H1 (cell line): ENCODE measurements at regions not wholly inside any gene's neighbourhood (a gene's known extent, or its start where the extent isn't known, plus 50 kb on each side); places are given as distances from the start of the nearest gene placed in this dataset.

Experiments
- CTCF ChIA-PET: fragments of 300-600 bp; sonication (Branson Sonifier 250); formaldehyde crosslinking; loops from one replicate; lab custom pipeline; 2021; ENCODE audit not compliant: partially characterized antibody; lab: Charles Lee
- POLR2A ChIA-PET: fragments of 300-600 bp; sonication (Branson Sonifier 250); formaldehyde crosslinking; loops from one replicate; lab custom pipeline; 2021; ENCODE audit warnings: inconsistent platforms; ENCODE audit not compliant: partially characterized antibody; lab: Charles Lee
- DNase-seq, 2 experiments: peaks; one replicate each; pipeline versions ENCODE4 v3.0.0 to v3.0.0-alpha.2; 2010 to 2022; ENCODE audit warnings: low spot score in 2 of 2, low read depth in 1 of 2, mixed read lengths in 1 of 2
- FAIRE-seq: peaks from 2 replicates; lab custom pipeline; 2011; peaks lifted over from hg19 to GRCh38; lab: Jason Lieb, UNC
- H2AFZ ChIP-seq: 2 replicates; pipeline ENCODE4 v1.8.1; 2012; ENCODE audit warnings: low read length, inconsistent platforms
- H2AK5ac ChIP-seq: 2 replicates; pipeline ENCODE4 v1.6.1; 2013; ENCODE audit warnings: low read depth, low read length
- H2BK120ac ChIP-seq: replicated peaks from 2 replicates; pipeline ENCODE3; 2013; ENCODE audit warnings: low read depth, low read length, inconsistent platforms
- H2BK12ac ChIP-seq: 2 replicates; pipeline ENCODE4 v1.6.1; 2013; ENCODE audit warnings: low read depth, low read length
- H2BK15ac ChIP-seq: 2 replicates; pipeline ENCODE4 v1.6.1; 2013; ENCODE audit warnings: low read length
- H2BK20ac ChIP-seq: 2 replicates; pipeline ENCODE4 v1.6.1; 2013; ENCODE audit warnings: low read length
- H2BK5ac ChIP-seq: 2 replicates; pipeline ENCODE4 v1.6.1; 2013; ENCODE audit warnings: low read depth, low read length
- H3K14ac ChIP-seq: 2 replicates; pipeline ENCODE4 v1.6.1; 2013; ENCODE audit warnings: inconsistent platforms; ENCODE audit not compliant: insufficient read length
- H3K18ac ChIP-seq: 2 replicates; pipeline ENCODE4 v1.6.1; 2013; ENCODE audit warnings: low read length; ENCODE audit errors: extremely low read depth
- H3K23ac ChIP-seq: 2 replicates; pipeline ENCODE4 v1.6.1; 2013; ENCODE audit warnings: inconsistent platforms; ENCODE audit not compliant: insufficient read length
- H3K23me2 ChIP-seq: 2 replicates; pipeline ENCODE4 v1.6.1; 2013; ENCODE audit warnings: low read depth, low read length
- H3K27ac ChIP-seq: 2 replicates; pipeline ENCODE4 v1.6.1; 2011; ENCODE audit warnings: low read depth, low read length, inconsistent platforms
- H3K27me3 ChIP-seq, 4 experiments: replicated peaks in 1 of 4; 1 replicate in 1 of 4; 2 replicates in 3 of 4; pipeline versions ENCODE4 v1.6.1 to v1.8.1; 2011 to 2013; ENCODE audit warnings: low read length in 3 of 4, mild to moderate bottlenecking in 3 of 4, inconsistent platforms in 2 of 4, mixed read lengths in 2 of 4, moderate library complexity in 1 of 4; ENCODE audit not compliant: control insufficient read depth in 3 of 4, insufficient read depth in 3 of 4; ENCODE audit errors: extremely low read depth in 1 of 4
- H3K36me3 ChIP-seq, 4 experiments: 2 replicates each; pipeline versions ENCODE4 v1.6.1 to v1.8.1; 2011 to 2013; ENCODE audit warnings: mild to moderate bottlenecking in 4 of 4, low read length in 3 of 4, moderate library complexity in 2 of 4, control low read depth in 1 of 4, inconsistent platforms in 1 of 4; ENCODE audit not compliant: insufficient read depth in 4 of 4, control insufficient read depth in 2 of 4
- H3K4ac ChIP-seq: replicated peaks from 2 replicates; pipeline ENCODE3; 2013; ENCODE audit warnings: low read length, low read depth, mixed read lengths, inconsistent platforms; ENCODE audit not compliant: insufficient read length
- H3K4me1 ChIP-seq, 4 experiments: replicated peaks in 1 of 4; 1 replicate in 1 of 4; 2 replicates in 3 of 4; pipeline versions ENCODE4 v1.6.1 to v1.8.1; 2011 to 2013; ENCODE audit warnings: low read length in 3 of 4, inconsistent platforms in 2 of 4, mixed read lengths in 1 of 4; ENCODE audit not compliant: insufficient read depth in 4 of 4, control insufficient read depth in 3 of 4
- H3K4me2 ChIP-seq, 2 experiments: 2 replicates each; pipeline versions ENCODE4 v1.6.1 to v1.8.1; 2011 to 2013; ENCODE audit warnings: low read depth in 2 of 2, low read length in 2 of 2, control low read depth in 1 of 2, inconsistent platforms in 1 of 2, mild to moderate bottlenecking in 1 of 2; ENCODE audit not compliant: insufficient read depth in 1 of 2
- H3K4me3 ChIP-seq, 4 experiments: fragments of 200-600, 300-600 bp in 1 of 4; sonication (generic), shearing (Covaris generic), sonication (Bioruptor Twin) in 1 of 4; 2 replicates each; pipeline versions ENCODE4 v1.5.1 to v1.8.1; 2011 to 2016; ENCODE audit warnings: low read length in 4 of 4, low read depth in 3 of 4, control low read depth in 2 of 4, inconsistent platforms in 2 of 4, mild to moderate bottlenecking in 2 of 4, mixed read lengths in 1 of 4, moderate library complexity in 1 of 4; ENCODE audit not compliant: insufficient read depth in 2 of 4; ENCODE audit errors: extremely low read depth in 1 of 4
- H3K56ac ChIP-seq: replicated peaks from 2 replicates; pipeline ENCODE3; 2013; ENCODE audit warnings: low read depth, mild to moderate bottlenecking, mixed read lengths, low read length, inconsistent platforms; ENCODE audit not compliant: insufficient read length
- H3K79me1 ChIP-seq: 2 replicates; pipeline ENCODE4 v1.6.1; 2013; ENCODE audit warnings: low read depth, low read length, control low read depth
- H3K79me2 ChIP-seq, 2 experiments: 2 replicates each; pipeline versions ENCODE4 v1.6.1 to v1.8.1; 2012 to 2013; ENCODE audit warnings: low read length in 2 of 2, mild to moderate bottlenecking in 2 of 2, inconsistent platforms in 1 of 2; ENCODE audit not compliant: insufficient read depth in 2 of 2, control insufficient read depth in 1 of 2
- H3K9ac ChIP-seq, 4 experiments: replicated peaks in 1 of 4; 1 replicate in 1 of 4; 2 replicates in 3 of 4; pipeline versions ENCODE4 v1.6.1 to v1.8.1; 2011 to 2013; ENCODE audit warnings: low read depth in 3 of 4, low read length in 3 of 4, control low read depth in 2 of 4, mild to moderate bottlenecking in 2 of 4, moderate library complexity in 2 of 4, inconsistent platforms in 1 of 4; ENCODE audit errors: extremely low read depth in 1 of 4
- H3K9me3 ChIP-seq, 2 experiments: 2 replicates each; pipeline versions ENCODE4 v1.6.1 to v1.8.1; 2012 to 2013; ENCODE audit warnings: mild to moderate bottlenecking in 2 of 2, moderate library complexity in 2 of 2, control low read depth in 1 of 2, inconsistent platforms in 1 of 2, low read depth in 1 of 2, low read length in 1 of 2, mixed read lengths in 1 of 2; ENCODE audit not compliant: insufficient read depth in 2 of 2
- H4K20me1 ChIP-seq, 2 experiments: replicated peaks in 1 of 2; 2 replicates each; pipeline versions ENCODE3 to v1.8.1; 2011 to 2013; ENCODE audit warnings: inconsistent platforms in 2 of 2, low read length in 2 of 2, mild to moderate bottlenecking in 1 of 2; ENCODE audit not compliant: insufficient read depth in 2 of 2, control insufficient read depth in 1 of 2
- H4K5ac ChIP-seq: 2 replicates; pipeline ENCODE4 v1.6.1; 2013; ENCODE audit warnings: low read length, low read depth, mixed read lengths, inconsistent platforms; ENCODE audit not compliant: insufficient read length
- H4K8ac ChIP-seq: 2 replicates; pipeline ENCODE4 v1.8.0; 2013; ENCODE audit warnings: mild to moderate bottlenecking, moderate library complexity, low read length, inconsistent platforms; ENCODE audit not compliant: insufficient read depth; ENCODE audit errors: extremely low read depth
- H4K91ac ChIP-seq: replicated peaks from 2 replicates; pipeline ENCODE3; 2013; ENCODE audit warnings: low read length, mixed read lengths, inconsistent platforms; ENCODE audit not compliant: insufficient read length
- ASH2L ChIP-seq: fragments of 200-600, 300-600 bp; sonication (generic); IDR thresholded peaks from one replicate; pipeline ENCODE4 v1.7.1; 2017; ENCODE audit warnings: low read length
- BACH1 ChIP-seq: IDR thresholded peaks from 2 replicates; pipeline ENCODE4 v1.6.1; 2012; ENCODE audit warnings: low read length, improper control_type of control experiment
- BRCA1 ChIP-seq: IDR thresholded peaks from 2 replicates; pipeline ENCODE4 v1.6.1; 2012; ENCODE audit warnings: low read depth, low read length, improper control_type of control experiment
- CBX5 ChIP-seq: fragments of 300-800, 300-1000 bp; sonication (generic); IDR thresholded peaks from 2 replicates; pipeline ENCODE4 v1.7.1; 2016; ENCODE audit warnings: antibody characterized with exemption, low read length, low read depth
- FOSL1 ChIP-seq: IDR thresholded peaks from 2 replicates; pipeline ENCODE4 v1.6.1; 2011; ENCODE audit warnings: mild to moderate bottlenecking, low read depth, low read length, moderate library complexity; ENCODE audit not compliant: insufficient read depth
- HDAC6 ChIP-seq: IDR thresholded peaks from one replicate; pipeline ENCODE4 v1.7.1; 2012; ENCODE audit warnings: low read depth, mild to moderate bottlenecking, inconsistent platforms, low read length, moderate library complexity
- JUND ChIP-seq: IDR thresholded peaks from 2 replicates; pipeline ENCODE4 v1.6.1; 2011; ENCODE audit warnings: mild to moderate bottlenecking, improper control_type of control experiment, low read length
- KDM5A ChIP-seq: fragments of 200-600 bp; IDR thresholded peaks from 2 replicates; pipeline ENCODE4 v1.7.1; 2012; ENCODE audit warnings: mild to moderate bottlenecking, low read length, inconsistent platforms, mixed read lengths
- MAFK ChIP-seq: IDR thresholded peaks from 2 replicates; pipeline ENCODE4 v1.6.1; 2012; ENCODE audit warnings: low read depth, mild to moderate bottlenecking, improper control_type of control experiment, low read length
- RAD21 ChIP-seq, 2 experiments: IDR thresholded peaks in 1 of 2; conservative IDR thresholded peaks in 1 of 2; 2 replicates each; pipeline ENCODE4 v1.6.1; 2011; ENCODE audit warnings: low read depth in 2 of 2, low read length in 2 of 2, improper control_type of control experiment in 1 of 2, inconsistent platforms in 1 of 2, mild to moderate bottlenecking in 1 of 2, moderate library complexity in 1 of 2
- TAF1 ChIP-seq: IDR thresholded peaks from 2 replicates; pipeline ENCODE4 v1.6.1; 2011; ENCODE audit warnings: mild to moderate bottlenecking, low read depth, low read length
- TEAD4 ChIP-seq: IDR thresholded peaks from 2 replicates; pipeline ENCODE4 v1.6.1; 2012; ENCODE audit warnings: low read depth, low read length, inconsistent platforms, mixed read lengths
- WGBS, 2 experiments: shearing (Covaris generic) in 1 of 2; methylation state at CpG; one replicate each; pipeline versions ENCODE4 v1.1.6 to v1.1.7; 2013 to 2015; ENCODE audit warnings: low lambda C conversion rate in 2 of 2, mixed read lengths in 2 of 2, inconsistent platforms in 1 of 2, low coverage in 1 of 2, missing lambda C conversion rate in 1 of 2; ENCODE audit not compliant: insufficient replicate concordance in 2 of 2, insufficient coverage in 1 of 2, insufficient read length in 1 of 2; ENCODE audit errors: extremely low coverage in 1 of 2, missing lambda C conversion rate in 1 of 2; 5-methylcytosine and 5-hydroxymethylcytosine counted together
- TF ChIP-seq, protein P1 (sequence below), 3 experiments: IDR thresholded peaks; 1 replicate in 2 of 3; 2 replicates in 1 of 3; pipeline versions ENCODE4 v1.5.1 to v1.6.1; 2011; ENCODE audit warnings: low read length in 3 of 3, mild to moderate bottlenecking in 3 of 3, inconsistent platforms in 2 of 3, low read depth in 1 of 3, moderate library complexity in 1 of 3; ENCODE audit not compliant: insufficient read depth in 1 of 3; ENCODE audit errors: control extremely low read depth in 1 of 3

DNA sequence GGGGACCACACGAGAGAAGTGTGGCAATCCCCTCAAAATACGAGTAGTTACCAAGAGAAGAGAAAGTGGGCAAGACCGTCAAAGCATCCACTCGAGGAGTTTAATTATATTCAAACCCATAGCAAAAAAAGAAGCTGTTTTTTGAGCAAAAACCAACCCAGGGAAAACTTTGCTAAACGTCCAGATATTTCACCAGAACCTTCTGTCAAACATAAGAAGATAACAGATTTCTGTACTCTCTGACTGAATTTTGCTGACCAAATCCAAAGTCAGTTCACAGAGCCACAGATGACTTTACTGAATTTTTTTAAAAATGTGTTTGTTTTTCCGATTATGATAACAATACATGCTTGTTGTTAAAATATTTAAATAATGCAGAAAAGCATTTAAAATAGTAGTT, 145.6 kb upstream of the PTPN1 start:
- Histone ChIP-seq H3K56ac (no peak overlapping the region), H3K36me3 (no peaks in the 10 kb centered on the region; a peak in 1 of 8 replicates), H3K4me2 (no peak overlapping the region), H3K9ac (no peak overlapping the region), H2AFZ (no peak overlapping the region), H2AK5ac (no peak overlapping the region), H3K23me2 (no peaks in the 10 kb centered on the region; the same call in 1 of the 2 replicates), H3K18ac (no peak overlapping the region), H4K8ac (no peak overlapping the region), H3K4me1 (no peaks in the 10 kb centered on the region; a peak in 1 of 7 replicates), H2BK5ac (no peak overlapping the region), H4K20me1 (no peaks in the 10 kb centered on the region), H3K23ac (no peak overlapping the region), H2BK20ac (no peak overlapping the region), H3K14ac (no peak overlapping the region), H3K4me3 (no peak overlapping the region), H3K4ac (no peak overlapping the region), H4K91ac (no peak overlapping the region), H3K79me1 (no peaks in the 10 kb centered on the region), H3K9me3 (no peaks in the 10 kb centered on the region), H4K5ac (no peak overlapping the region), H3K27me3 (no peaks in the 10 kb centered on the region), H3K27ac (no peak overlapping the region), H2BK15ac (no peak overlapping the region), H2BK120ac (no peak overlapping the region), H3K79me2 (no peaks in the 10 kb centered on the region), H2BK12ac (no peak overlapping the region)
- FAIRE-seq, result no peak
- WGBS, 2 experiments, result 59% methylated on average over 6 of the region's 6 CpGs; no CpG with 5 or more reads in 1 of the 2 experiments
- CTCF ChIA-PET, result interaction anchor here (0.8 to 1.1 kb wide), 2 partner anchors 90 to 186 kb away, joined by 3 to 4 read pairs; no protein-coding TSS in a partner anchor
- POLR2A ChIA-PET, result no interaction called here
- no peak for DNase-seq
- no peak for TF ChIP-seq RAD21 (IDR thresholded peaks at IDR 0.05 in 1 of 2, conservative IDR thresholded peaks at IDR 0.05 in 1 of 2; ENCODE audit: low read depth in 2 of 2, low read length in 2 of 2)
- no peak for TF ChIP-seq TAF1
- TF ChIP-seq BACH1, result no peak
- TF ChIP-seq KDM5A, result no peak
- no peak for TF ChIP-seq MAFK
- TF ChIP-seq CBX5, result no peak
- TF ChIP-seq, protein P1, sequence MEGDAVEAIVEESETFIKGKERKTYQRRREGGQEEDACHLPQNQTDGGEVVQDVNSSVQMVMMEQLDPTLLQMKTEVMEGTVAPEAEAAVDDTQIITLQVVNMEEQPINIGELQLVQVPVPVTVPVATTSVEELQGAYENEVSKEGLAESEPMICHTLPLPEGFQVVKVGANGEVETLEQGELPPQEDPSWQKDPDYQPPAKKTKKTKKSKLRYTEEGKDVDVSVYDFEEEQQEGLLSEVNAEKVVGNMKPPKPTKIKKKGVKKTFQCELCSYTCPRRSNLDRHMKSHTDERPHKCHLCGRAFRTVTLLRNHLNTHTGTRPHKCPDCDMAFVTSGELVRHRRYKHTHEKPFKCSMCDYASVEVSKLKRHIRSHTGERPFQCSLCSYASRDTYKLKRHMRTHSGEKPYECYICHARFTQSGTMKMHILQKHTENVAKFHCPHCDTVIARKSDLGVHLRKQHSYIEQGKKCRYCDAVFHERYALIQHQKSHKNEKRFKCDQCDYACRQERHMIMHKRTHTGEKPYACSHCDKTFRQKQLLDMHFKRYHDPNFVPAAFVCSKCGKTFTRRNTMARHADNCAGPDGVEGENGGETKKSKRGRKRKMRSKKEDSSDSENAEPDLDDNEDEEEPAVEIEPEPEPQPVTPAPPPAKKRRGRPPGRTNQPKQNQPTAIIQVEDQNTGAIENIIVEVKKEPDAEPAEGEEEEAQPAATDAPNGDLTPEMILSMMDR (IDR thresholded peaks at IDR 0.05; ENCODE audit: control extremely low read depth in 1 of 3, insufficient read depth in 1 of 3, low read depth in 1 of 3, low read length in 3 of 3), result no peak
- TF ChIP-seq TEAD4, result no peak
- TF ChIP-seq HDAC6, result no peak
- TF ChIP-seq BRCA1, result no peak
- TF ChIP-seq JUND, result no peak
- TF ChIP-seq ASH2L, result no peak
- no peak for TF ChIP-seq FOSL1
